ENCODE measurements at regions not wholly inside any gene's neighbourhood (a gene's known extent, or its start where the extent isn't known, plus 50 kb on each side); places are given as distances from the start of the nearest gene placed in this dataset.

DNA sequence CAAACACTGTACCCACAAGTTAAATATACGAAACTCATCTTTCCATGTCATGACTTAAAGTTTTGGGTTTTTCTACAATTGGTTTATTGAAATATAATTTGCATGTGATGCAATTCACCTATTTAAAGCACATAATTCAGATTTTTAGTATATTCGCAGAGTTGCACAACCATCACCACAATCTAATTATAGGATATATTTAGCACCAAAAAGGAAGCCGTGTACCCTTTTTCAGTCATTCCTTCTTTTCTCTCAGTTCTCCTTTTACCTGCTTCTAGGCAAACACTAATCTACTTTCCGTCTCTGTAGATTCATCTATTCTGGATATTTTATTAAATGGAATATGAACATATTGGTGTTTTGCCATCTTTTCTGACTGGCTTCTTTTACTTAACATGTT, 1458.1 kb upstream of the TENM4 start:
- Histone ChIP-seq H3K4me3 (ENCODE audit: low read length) (no peak overlapping the region), H3K27me3 (ENCODE audit: control insufficient read depth, insufficient read depth, low read length) (no peaks in the 10 kb centered on the region), H3K9me3 (ENCODE audit: control insufficient read depth, low read length) (no peaks in the 10 kb centered on the region), H3K4me1 (ENCODE audit: control insufficient read depth, insufficient read depth, low read length) (no peaks in the 10 kb centered on the region), H3K9ac (ENCODE audit: low read length) (no peak overlapping the region), H3K36me3 (ENCODE audit: control insufficient read depth, insufficient read depth, low read length) (no peaks in the 10 kb centered on the region)

DNA sequence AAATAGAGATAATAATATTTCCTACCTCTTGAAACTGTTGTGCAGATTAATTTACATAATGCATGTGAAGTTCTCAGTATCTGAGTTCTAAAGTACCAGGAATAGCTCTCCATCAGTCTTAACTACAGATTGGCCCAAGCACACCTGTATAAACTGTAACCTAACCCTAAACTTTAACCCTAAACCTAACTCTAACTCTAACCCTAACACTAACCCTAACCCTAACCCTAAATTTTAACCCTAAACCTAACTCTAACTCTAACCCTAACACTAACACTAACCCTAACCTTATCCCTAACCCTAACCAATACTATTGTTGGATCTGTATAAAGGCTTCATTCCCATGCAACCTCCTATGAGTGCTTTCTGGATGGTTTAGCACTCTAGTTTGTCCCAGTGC, 1445.9 kb upstream of the TENM4 start:
- Histone ChIP-seq H3K36me3 (ENCODE audit: control insufficient read depth, insufficient read depth, low read length) (no peaks in the 10 kb centered on the region), H3K4me3 (ENCODE audit: low read length) (no peak overlapping the region), H3K9me3 (ENCODE audit: control insufficient read depth, low read length) (no peaks in the 10 kb centered on the region), H3K27me3 (ENCODE audit: control insufficient read depth, insufficient read depth, low read length) (no peaks in the 10 kb centered on the region), H3K4me1 (ENCODE audit: control insufficient read depth, insufficient read depth, low read length) (no peaks in the 10 kb centered on the region), H3K9ac (ENCODE audit: low read length) (no peak overlapping the region)

DNA sequence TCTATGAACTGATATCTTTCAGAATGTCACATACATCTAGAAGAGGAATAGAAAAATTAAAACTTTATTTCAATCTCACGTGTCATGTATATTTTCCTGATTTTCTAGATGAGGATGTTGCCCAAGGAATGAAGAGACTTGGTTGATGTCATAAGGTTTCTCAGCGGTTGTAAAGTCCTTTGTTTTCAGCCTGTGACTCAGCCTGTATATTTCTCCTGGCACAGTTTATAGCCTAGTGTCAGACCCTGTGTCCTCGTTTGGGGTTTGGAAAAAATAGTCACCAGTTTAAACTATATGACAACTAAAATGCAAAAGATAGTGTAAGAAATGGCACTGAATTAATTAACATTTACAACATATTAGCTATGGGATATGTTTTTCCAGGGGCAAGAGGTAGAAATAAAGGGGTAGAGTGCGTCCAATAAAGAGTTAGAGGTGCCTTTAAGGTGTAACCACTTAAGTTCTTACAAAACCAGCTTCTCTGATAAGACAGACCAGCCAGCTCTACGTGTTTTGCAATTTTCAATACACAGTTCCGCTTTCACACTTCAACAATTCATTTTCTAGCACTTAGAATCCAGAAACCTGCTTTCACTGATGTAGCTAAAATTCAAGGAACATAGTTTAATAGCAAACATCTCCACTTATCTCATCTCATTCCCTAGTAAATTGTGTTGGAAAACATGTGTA, 1432.6 kb upstream of the TENM4 start:
- no peaks in the 10 kb centered on the region for H3K4me1 ChIP-seq (ENCODE audit: control insufficient read depth, insufficient read depth, low read length)
- H3K9ac ChIP-seq (ENCODE audit: low read length), result no peak overlapping the region
- no peaks in the 10 kb centered on the region for H3K36me3 ChIP-seq (ENCODE audit: control insufficient read depth, insufficient read depth, low read length)
- H3K9me3 ChIP-seq (ENCODE audit: control insufficient read depth, low read length), result no peaks in the 10 kb centered on the region
- no peak overlapping the region for H3K4me3 ChIP-seq (ENCODE audit: low read length)
- no peaks in the 10 kb centered on the region for H3K27me3 ChIP-seq (ENCODE audit: control insufficient read depth, insufficient read depth, low read length)

DNA sequence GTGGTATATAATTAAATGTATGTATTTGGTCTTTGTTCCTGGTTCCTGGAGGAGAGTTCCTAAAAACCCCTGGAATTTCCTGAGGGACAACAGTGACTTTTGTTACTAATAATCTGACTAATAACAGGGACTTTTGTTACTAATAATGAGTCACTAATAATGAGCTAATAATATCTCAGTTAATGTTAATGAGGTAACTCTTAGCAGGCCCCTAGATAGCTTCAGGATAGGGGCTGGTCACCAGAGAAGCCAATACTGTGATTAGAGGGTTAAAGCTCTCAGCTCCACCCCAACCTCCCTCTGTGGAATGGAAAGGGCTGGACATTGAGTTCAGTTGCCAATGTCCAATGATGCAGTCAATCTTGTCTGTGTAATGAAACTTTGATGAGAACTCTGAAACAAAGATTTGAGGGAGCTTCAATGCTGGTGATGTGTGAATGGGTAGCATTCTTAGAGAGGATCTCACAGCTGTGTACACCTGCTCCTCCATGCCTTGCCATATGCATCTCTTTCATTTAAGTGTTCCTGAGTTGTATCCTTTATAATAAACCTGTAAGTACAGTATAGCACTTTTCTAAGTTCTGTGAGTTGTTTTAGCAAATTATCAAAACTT, 1431.4 kb upstream of the TENM4 start:
- Histone ChIP-seq H3K9ac (ENCODE audit: low read length) (no peak overlapping the region), H3K9me3 (ENCODE audit: control insufficient read depth, low read length) (no peaks in the 10 kb centered on the region), H3K36me3 (ENCODE audit: control insufficient read depth, insufficient read depth, low read length) (no peaks in the 10 kb centered on the region), H3K4me1 (ENCODE audit: control insufficient read depth, insufficient read depth, low read length) (no peaks in the 10 kb centered on the region), H3K4me3 (ENCODE audit: low read length) (no peak overlapping the region), H3K27me3 (ENCODE audit: control insufficient read depth, insufficient read depth, low read length) (no peaks in the 10 kb centered on the region)

DNA sequence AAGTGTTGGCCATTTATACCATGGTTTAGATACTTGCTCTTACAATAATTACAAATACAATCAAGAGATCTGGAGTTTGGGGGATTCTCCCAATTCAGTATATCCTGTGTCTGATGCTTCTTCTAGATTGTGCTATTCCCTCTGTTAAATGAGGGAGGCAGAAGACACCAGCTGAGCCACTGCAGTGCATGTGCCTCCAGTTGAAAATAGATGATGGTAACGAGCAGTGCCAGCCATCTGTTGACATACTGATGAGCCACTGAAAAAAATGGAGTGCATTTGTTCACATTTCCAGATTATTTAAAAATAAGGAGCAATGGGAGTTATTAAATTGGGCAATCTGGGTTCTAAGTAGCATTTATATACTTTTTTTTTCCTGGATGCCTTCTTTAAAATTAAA, 1428.0 kb upstream of the TENM4 start:
- Histone ChIP-seq H3K27me3 (ENCODE audit: control insufficient read depth, insufficient read depth, low read length) (no peaks in the 10 kb centered on the region), H3K9ac (ENCODE audit: low read length) (no peak overlapping the region), H3K4me3 (ENCODE audit: low read length) (no peak overlapping the region), H3K36me3 (ENCODE audit: control insufficient read depth, insufficient read depth, low read length) (no peaks in the 10 kb centered on the region), H3K9me3 (ENCODE audit: control insufficient read depth, low read length) (no peaks in the 10 kb centered on the region), H3K4me1 (ENCODE audit: control insufficient read depth, insufficient read depth, low read length) (no peaks in the 10 kb centered on the region)

DNA sequence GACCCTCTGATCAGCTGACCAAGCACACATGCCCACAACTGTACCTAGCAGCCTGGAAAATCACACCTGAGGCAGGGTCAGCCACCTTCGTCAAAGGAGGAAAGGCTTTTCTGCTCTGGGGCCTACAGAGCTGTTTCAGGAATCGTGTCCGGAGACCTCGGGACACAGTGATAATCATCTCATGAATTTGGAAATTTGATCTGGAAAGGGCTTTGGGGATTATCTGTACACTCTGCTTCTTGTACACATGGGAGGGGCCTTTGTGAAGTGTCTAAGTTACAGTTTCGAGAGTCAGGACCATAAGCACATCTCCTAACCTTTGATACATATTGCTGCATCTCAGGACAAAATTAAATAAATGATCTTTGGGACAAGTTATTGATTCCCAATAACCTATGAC, 1421.2 kb upstream of the TENM4 start:
- Histone ChIP-seq H3K9me3 (ENCODE audit: control insufficient read depth, low read length) (no peaks in the 10 kb centered on the region), H3K4me1 (ENCODE audit: control insufficient read depth, insufficient read depth, low read length) (no peaks in the 10 kb centered on the region), H3K9ac (ENCODE audit: low read length) (no peak overlapping the region), H3K36me3 (ENCODE audit: control insufficient read depth, insufficient read depth, low read length) (no peaks in the 10 kb centered on the region), H3K27me3 (ENCODE audit: control insufficient read depth, insufficient read depth, low read length) (no peaks in the 10 kb centered on the region), H3K4me3 (ENCODE audit: low read length) (no peak overlapping the region)

DNA sequence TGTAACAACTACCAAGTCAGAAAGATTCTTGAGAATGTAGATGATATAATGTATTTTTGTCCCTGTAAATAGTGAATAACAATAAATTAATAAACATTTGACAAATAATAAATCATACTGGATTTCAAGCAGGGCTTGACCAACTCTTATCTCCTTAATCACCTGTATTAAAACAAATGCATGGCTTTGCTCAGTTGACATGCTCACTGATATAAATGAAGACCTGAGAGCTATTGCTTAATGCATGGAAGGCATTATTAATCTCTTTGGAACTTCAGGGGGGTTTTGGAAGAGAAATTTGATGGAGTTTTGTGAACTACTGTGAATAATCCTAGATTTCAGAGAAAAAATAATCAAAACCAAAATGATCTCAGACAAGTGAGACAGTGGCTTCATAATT, 1420.4 kb upstream of the TENM4 start:
- H3K4me3 ChIP-seq (ENCODE audit: low read length), result no peak overlapping the region
- no peak overlapping the region for H3K9ac ChIP-seq (ENCODE audit: low read length)
- no peaks in the 10 kb centered on the region for H3K9me3 ChIP-seq (ENCODE audit: control insufficient read depth, low read length)
- no peaks in the 10 kb centered on the region for H3K36me3 ChIP-seq (ENCODE audit: control insufficient read depth, insufficient read depth, low read length)
- H3K4me1 ChIP-seq (ENCODE audit: control insufficient read depth, insufficient read depth, low read length), result no peaks in the 10 kb centered on the region
- H3K27me3 ChIP-seq (ENCODE audit: control insufficient read depth, insufficient read depth, low read length), result no peaks in the 10 kb centered on the region

DNA sequence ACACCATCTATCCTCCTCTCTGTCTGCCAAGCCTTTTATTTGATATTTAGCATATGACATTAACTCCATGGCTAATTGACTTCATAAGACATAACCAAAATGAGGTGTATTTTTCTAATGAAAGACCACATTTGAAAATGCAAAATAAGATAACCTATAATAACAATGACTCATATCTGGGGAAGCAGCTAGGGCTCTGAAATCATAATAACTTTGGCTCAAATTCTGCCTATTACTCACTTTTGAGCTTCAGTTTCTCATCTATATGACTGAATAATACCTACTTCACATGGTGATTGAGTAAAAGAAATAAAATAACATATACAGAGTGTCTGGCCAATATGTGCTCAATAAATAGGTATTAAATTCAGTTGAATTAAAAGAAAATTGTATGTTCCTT, 1419.8 kb upstream of the TENM4 start:
- no peaks in the 10 kb centered on the region for H3K27me3 ChIP-seq (ENCODE audit: control insufficient read depth, insufficient read depth, low read length)
- H3K9me3 ChIP-seq (ENCODE audit: control insufficient read depth, low read length), result no peaks in the 10 kb centered on the region
- H3K9ac ChIP-seq (ENCODE audit: low read length), result no peak overlapping the region
- H3K4me1 ChIP-seq (ENCODE audit: control insufficient read depth, insufficient read depth, low read length), result no peaks in the 10 kb centered on the region
- no peak overlapping the region for H3K4me3 ChIP-seq (ENCODE audit: low read length)
- H3K36me3 ChIP-seq (ENCODE audit: control insufficient read depth, insufficient read depth, low read length), result no peaks in the 10 kb centered on the region

DNA sequence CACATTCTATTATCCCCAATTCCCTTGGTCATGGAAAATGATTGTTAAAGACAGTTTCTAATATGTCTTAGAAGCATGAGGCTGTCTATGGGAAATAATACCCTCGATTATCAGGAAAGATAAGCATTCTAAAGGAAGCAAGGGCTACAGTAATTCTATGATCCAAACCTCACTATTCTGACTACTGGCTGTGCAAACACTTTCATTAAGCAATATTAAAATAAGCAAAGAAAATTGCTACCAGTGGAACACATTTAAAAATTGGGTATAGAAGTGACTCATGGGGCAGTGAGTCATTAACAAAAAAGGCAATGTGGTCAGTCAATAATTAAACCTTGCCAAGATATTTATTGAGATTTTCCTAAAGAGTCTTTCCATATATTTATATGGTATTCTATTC, 1415.2 kb upstream of the TENM4 start:
- Histone ChIP-seq H3K4me1 (ENCODE audit: control insufficient read depth, insufficient read depth, low read length) (no peaks in the 10 kb centered on the region), H3K9me3 (ENCODE audit: control insufficient read depth, low read length) (no peaks in the 10 kb centered on the region), H3K4me3 (ENCODE audit: low read length) (no peak overlapping the region), H3K9ac (ENCODE audit: low read length) (no peak overlapping the region), H3K27me3 (ENCODE audit: control insufficient read depth, insufficient read depth, low read length) (no peaks in the 10 kb centered on the region), H3K36me3 (ENCODE audit: control insufficient read depth, insufficient read depth, low read length) (no peaks in the 10 kb centered on the region)

DNA sequence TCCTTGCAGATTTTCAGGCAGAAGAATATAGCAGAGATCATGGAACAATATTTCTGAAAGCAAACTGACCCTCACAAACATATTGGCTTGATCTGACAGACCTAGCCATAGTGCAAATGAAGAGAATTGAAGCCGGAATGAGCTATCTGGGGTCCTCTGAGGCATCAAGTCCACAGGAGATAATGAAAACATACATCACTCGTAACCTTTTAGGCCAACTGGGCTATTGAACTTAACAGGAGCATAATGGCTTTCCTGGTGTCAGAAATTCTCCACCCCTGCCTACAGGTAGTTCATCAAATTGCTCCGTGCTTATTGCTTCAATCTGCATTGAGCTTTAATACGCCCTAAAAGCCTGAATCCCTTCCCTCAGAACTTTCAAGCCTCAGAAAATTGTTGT, 1414.6 kb upstream of the TENM4 start:
- H3K9me3 ChIP-seq (ENCODE audit: control insufficient read depth, low read length), result no peaks in the 10 kb centered on the region
- H3K4me3 ChIP-seq (ENCODE audit: low read length), result no peak overlapping the region
- no peak overlapping the region for H3K9ac ChIP-seq (ENCODE audit: low read length)

DNA sequence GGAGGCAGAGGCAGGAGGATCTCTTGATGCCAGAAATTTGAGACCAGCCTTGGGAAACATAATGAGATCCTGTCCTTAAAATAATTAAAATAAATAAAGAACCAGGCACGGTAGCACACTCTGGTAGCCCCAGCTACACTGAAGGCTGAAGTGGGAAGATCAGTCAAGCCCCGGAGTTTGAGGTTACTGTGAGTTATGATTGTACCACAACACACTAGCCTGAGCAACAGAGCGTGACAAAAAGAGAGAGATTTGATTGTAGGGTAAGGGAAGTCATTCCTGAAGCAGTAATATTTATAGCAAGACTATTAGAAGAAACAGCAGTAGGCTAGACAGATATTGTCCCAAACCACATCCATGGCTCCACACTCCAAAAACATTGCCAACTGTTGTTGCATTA, 1408.4 kb upstream of the TENM4 start:
- H3K4me1 ChIP-seq (ENCODE audit: control insufficient read depth, insufficient read depth, low read length), result no peaks in the 10 kb centered on the region
- no peaks in the 10 kb centered on the region for H3K27me3 ChIP-seq (ENCODE audit: control insufficient read depth, insufficient read depth, low read length)
- no peak overlapping the region for H3K9ac ChIP-seq (ENCODE audit: low read length)
- H3K4me3 ChIP-seq (ENCODE audit: low read length), result no peak overlapping the region
- H3K36me3 ChIP-seq (ENCODE audit: control insufficient read depth, insufficient read depth, low read length), result no peaks in the 10 kb centered on the region
- H3K9me3 ChIP-seq (ENCODE audit: control insufficient read depth, low read length), result no peaks in the 10 kb centered on the region

More for the DNA sequence above, 1414.6 kb upstream of the TENM4 start:
- H3K36me3 ChIP-seq (ENCODE audit: control insufficient read depth, insufficient read depth, low read length), result no peaks in the 10 kb centered on the region
- H3K27me3 ChIP-seq (ENCODE audit: control insufficient read depth, insufficient read depth, low read length), result no peaks in the 10 kb centered on the region
- H3K4me1 ChIP-seq (ENCODE audit: control insufficient read depth, insufficient read depth, low read length), result no peaks in the 10 kb centered on the region

DNA sequence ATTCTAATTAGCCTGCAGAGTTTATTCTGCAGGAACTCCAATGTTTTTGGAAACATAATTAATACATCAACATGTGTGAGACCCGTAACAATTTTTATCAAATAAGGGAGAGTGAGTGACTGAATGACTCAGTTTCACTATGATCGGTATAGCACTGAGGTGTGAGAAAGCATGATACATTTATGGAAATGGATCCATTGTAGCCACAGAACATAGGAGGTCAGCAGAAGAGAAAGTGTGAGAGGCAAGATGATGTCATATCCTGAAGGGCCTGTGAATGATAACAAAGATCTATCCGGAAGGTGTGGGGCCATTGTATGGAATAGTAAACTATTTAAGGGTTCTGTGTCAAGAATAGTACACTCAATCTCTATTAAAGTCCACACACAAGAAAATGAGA, 1406.1 kb upstream of the TENM4 start:
- Histone ChIP-seq H3K9ac (ENCODE audit: low read length) (no peak overlapping the region), H3K9me3 (ENCODE audit: control insufficient read depth, low read length) (no peaks in the 10 kb centered on the region), H3K4me3 (ENCODE audit: low read length) (no peak overlapping the region), H3K36me3 (ENCODE audit: control insufficient read depth, insufficient read depth, low read length) (no peaks in the 10 kb centered on the region), H3K4me1 (ENCODE audit: control insufficient read depth, insufficient read depth, low read length) (no peaks in the 10 kb centered on the region), H3K27me3 (ENCODE audit: control insufficient read depth, insufficient read depth, low read length) (no peaks in the 10 kb centered on the region)

DNA sequence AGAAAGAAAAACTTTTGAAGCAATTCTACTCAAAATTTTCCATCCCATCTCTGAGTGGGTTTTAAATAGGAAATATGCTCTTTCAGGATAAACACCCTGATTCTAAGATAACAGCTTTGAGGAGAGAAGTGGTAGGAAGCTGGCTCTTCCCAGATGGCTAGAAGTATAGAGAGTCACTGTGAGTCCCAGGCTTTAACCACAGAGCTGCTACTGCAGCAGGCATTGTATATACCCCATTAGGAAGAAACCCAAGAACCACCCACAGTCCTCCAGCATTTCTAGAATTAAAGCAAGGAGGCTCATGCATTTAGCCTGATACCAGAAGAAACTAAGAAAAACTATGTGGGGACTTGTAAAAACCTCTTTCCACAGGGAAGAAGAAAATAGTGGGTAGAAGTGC, 1405.6 kb upstream of the TENM4 start:
- Histone ChIP-seq H3K9ac (ENCODE audit: low read length) (no peak overlapping the region), H3K36me3 (ENCODE audit: control insufficient read depth, insufficient read depth, low read length) (no peaks in the 10 kb centered on the region), H3K27me3 (ENCODE audit: control insufficient read depth, insufficient read depth, low read length) (no peaks in the 10 kb centered on the region), H3K9me3 (ENCODE audit: control insufficient read depth, low read length) (no peaks in the 10 kb centered on the region), H3K4me1 (ENCODE audit: control insufficient read depth, insufficient read depth, low read length) (no peaks in the 10 kb centered on the region), H3K4me3 (ENCODE audit: low read length) (no peak overlapping the region)
